ENCODE measurements at regions not wholly inside any gene's neighbourhood (a gene's known extent, or its start where the extent isn't known, plus 50 kb on each side); places are given as distances from the start of the nearest gene placed in this dataset.
"Not testable (repeated sequence)": the region's sequence is repeated elsewhere in the genome, so short reads cannot be mapped to it uniquely, and the experiment has no call there.

- Mint-ChIP-seq H3K4me1 (peaks cover 22% of the 10 kb centered on the region), H3K27me3 (no peaks in the 10 kb centered on the region), H3K9me3 (peaks cover 5% of the 10 kb centered on the region), H3K27ac (no peak overlapping the region), H3K4me3 (no peak overlapping the region), H3K36me3 (peaks cover 28% of the 10 kb centered on the region)
- POLR2A ChIA-PET = no interaction called here
- DNase-seq (no peak), ATAC-seq (ENCODE audit: low read depth) (no peak)
Observed at GRCh38 chr11:104795501-104796213, 102.6 kb downstream of the CASP12 start.

GRCh38 chr11:104792861-104793260, 105.4 kb downstream of the CASP12 start:
- DNase-seq (no peak), ATAC-seq (ENCODE audit: low read depth) (no peak)
- peaks cover 5% of the 10 kb centered on the region for H3K9me3 Mint-ChIP-seq
- no peaks in the 10 kb centered on the region for H3K27me3 Mint-ChIP-seq
- peaks cover 1% of the 10 kb centered on the region for H3K4me1 Mint-ChIP-seq
- POLR2A ChIA-PET = no interaction called here
- no peak overlapping the region for H3K4me3 Mint-ChIP-seq
- H3K27ac Mint-ChIP-seq = no peak overlapping the region
- H3K36me3 Mint-ChIP-seq = peaks cover 20% of the 10 kb centered on the region

GRCh38 chr11:104791896-104792295, 106.4 kb downstream of the CASP12 start:
- Mint-ChIP-seq H3K36me3 (peaks cover 11% of the 10 kb centered on the region), H3K4me1 (no peaks in the 10 kb centered on the region), H3K4me3 (no peak overlapping the region), H3K27me3 (no peaks in the 10 kb centered on the region), H3K9me3 (peaks cover 3% of the 10 kb centered on the region), H3K27ac (no peak overlapping the region)
- POLR2A ChIA-PET = no interaction called here
- ATAC-seq (ENCODE audit: low read depth) = no peak
- DNase-seq = no peak

- ATAC-seq (ENCODE audit: low read depth) (no peak), DNase-seq (no peak)
- H3K27me3 Mint-ChIP-seq = no peaks in the 10 kb centered on the region
- no peak overlapping the region for H3K27ac Mint-ChIP-seq
- H3K36me3 Mint-ChIP-seq = peaks cover 4% of the 10 kb centered on the region
- H3K4me1 Mint-ChIP-seq = no peaks in the 10 kb centered on the region
- POLR2A ChIA-PET = no interaction called here
- H3K9me3 Mint-ChIP-seq = peaks cover 1% of the 10 kb centered on the region
- no peak overlapping the region for H3K4me3 Mint-ChIP-seq
Observed at GRCh38 chr11:104784684-104785460, 113.4 kb downstream of the CASP12 start.

GRCh38 chr11:104783241-104783640, 115.0 kb downstream of the CASP12 start:
- peaks cover 1% of the 10 kb centered on the region for H3K36me3 Mint-ChIP-seq
- no peak for DNase-seq
- peaks cover 1% of the 10 kb centered on the region for H3K9me3 Mint-ChIP-seq
- H3K4me1 Mint-ChIP-seq = no peaks in the 10 kb centered on the region
- H3K27me3 Mint-ChIP-seq = no peaks in the 10 kb centered on the region
- ATAC-seq (ENCODE audit: low read depth) = no peak
- H3K27ac Mint-ChIP-seq = no peak overlapping the region
- POLR2A ChIA-PET = no interaction called here
- no peak overlapping the region for H3K4me3 Mint-ChIP-seq

- Mint-ChIP-seq H3K4me3 (no peak overlapping the region), H3K9me3 (peaks cover 1% of the 10 kb centered on the region), H3K4me1 (no peaks in the 10 kb centered on the region), H3K27ac (no peak overlapping the region), H3K36me3 (peaks cover 1% of the 10 kb centered on the region), H3K27me3 (no peaks in the 10 kb centered on the region)
- DNase-seq (no peak), ATAC-seq (ENCODE audit: low read depth) (no peak)
- POLR2A ChIA-PET = no interaction called here
Observed at GRCh38 chr11:104782377-104782754, 115.9 kb downstream of the CASP12 start.

- Mint-ChIP-seq H3K4me1 (no peaks in the 10 kb centered on the region), H3K27me3 (no peaks in the 10 kb centered on the region), H3K9me3 (peaks cover 1% of the 10 kb centered on the region), H3K36me3 (peaks cover 1% of the 10 kb centered on the region), H3K4me3 (no peak overlapping the region), H3K27ac (no peak overlapping the region)
- no peak for ATAC-seq (ENCODE audit: low read depth)
- no peak for DNase-seq
- POLR2A ChIA-PET = no interaction called here
Observed at GRCh38 chr11:104781719-104782376, 116.4 kb downstream of the CASP12 start.

GRCh38 chr11:104781037-104781436, 117.2 kb downstream of the CASP12 start:
- POLR2A ChIA-PET = no interaction called here
- no peaks in the 10 kb centered on the region for H3K27me3 Mint-ChIP-seq
- peaks cover 1% of the 10 kb centered on the region for H3K36me3 Mint-ChIP-seq
- no peak for ATAC-seq (ENCODE audit: low read depth)
- H3K27ac Mint-ChIP-seq = no peak overlapping the region
- H3K4me3 Mint-ChIP-seq = no peak overlapping the region
- H3K4me1 Mint-ChIP-seq = no peaks in the 10 kb centered on the region
- peaks cover 1% of the 10 kb centered on the region for H3K9me3 Mint-ChIP-seq
- DNase-seq = no peak

GRCh38 chr11:104776501-104777170, 121.6 kb downstream of the CASP12 start:
- Mint-ChIP-seq H3K4me1 (peaks cover 9% of the 10 kb centered on the region), H3K4me3 (no peak overlapping the region), H3K27me3 (no peaks in the 10 kb centered on the region), H3K9me3 (peaks cover 5% of the 10 kb centered on the region), H3K27ac (no peak overlapping the region), H3K36me3 (peaks cover 7% of the 10 kb centered on the region)
- DNase-seq (no peak), ATAC-seq (ENCODE audit: low read depth) (no peak)
- POLR2A ChIA-PET = no interaction called here

GRCh38 chr11:104774578-104774977, 123.7 kb downstream of the CASP12 start:
- no peaks in the 10 kb centered on the region for H3K27me3 Mint-ChIP-seq
- peaks cover 9% of the 10 kb centered on the region for H3K4me1 Mint-ChIP-seq
- no peak for ATAC-seq (ENCODE audit: low read depth)
- no peak overlapping the region for H3K27ac Mint-ChIP-seq
- H3K9me3 Mint-ChIP-seq = peaks cover 5% of the 10 kb centered on the region
- no peak for DNase-seq
- POLR2A ChIA-PET = no interaction called here
- H3K36me3 Mint-ChIP-seq = peaks cover 7% of the 10 kb centered on the region
- H3K4me3 Mint-ChIP-seq = no peak overlapping the region

GRCh38 chr11:104772806-104773241, 125.4 kb downstream of the CASP12 start:
- peaks cover 10% of the 10 kb centered on the region for H3K36me3 Mint-ChIP-seq
- POLR2A ChIA-PET = no interaction called here
- H3K4me1 Mint-ChIP-seq = peaks cover 9% of the 10 kb centered on the region
- ATAC-seq (ENCODE audit: low read depth) (peak; percentile 70), DNase-seq (no peak)
- H3K27me3 Mint-ChIP-seq = no peaks in the 10 kb centered on the region
- H3K27ac Mint-ChIP-seq = peak overlapping the region; percentile 56
- H3K4me3 Mint-ChIP-seq = no peak overlapping the region
- H3K9me3 Mint-ChIP-seq = peaks cover 14% of the 10 kb centered on the region

- peak overlapping the region; percentile 28 for H3K27ac Mint-ChIP-seq
- H3K36me3 Mint-ChIP-seq = peaks cover 12% of the 10 kb centered on the region
- POLR2A ChIA-PET = no interaction called here
- no peak for ATAC-seq (ENCODE audit: low read depth)
- no peak for DNase-seq
- no peak overlapping the region for H3K4me3 Mint-ChIP-seq
- peaks cover 16% of the 10 kb centered on the region for H3K9me3 Mint-ChIP-seq
- peaks cover 9% of the 10 kb centered on the region for H3K4me1 Mint-ChIP-seq
- no peaks in the 10 kb centered on the region for H3K27me3 Mint-ChIP-seq
Observed at GRCh38 chr11:104771763-104772162, 126.5 kb downstream of the CASP12 start.

GRCh38 chr11:104771046-104771445, 127.2 kb downstream of the CASP12 start:
- peaks cover 12% of the 10 kb centered on the region for H3K36me3 Mint-ChIP-seq
- POLR2A ChIA-PET; H3K4me3 Mint-ChIP-seq; H3K27me3 Mint-ChIP-seq; ATAC-seq (ENCODE audit: low read depth); H3K4me1 Mint-ChIP-seq; DNase-seq; H3K27ac Mint-ChIP-seq: not testable (repeated sequence)
- peaks cover 16% of the 10 kb centered on the region for H3K9me3 Mint-ChIP-seq
